BE2C (cell line): ENCODE measurements at regions not wholly inside any gene's neighbourhood (a gene's known extent, or its start where the extent isn't known, plus 50 kb on each side); places are given as distances from the start of the nearest gene placed in this dataset.
"Not testable (repeated sequence)": the region's sequence is repeated elsewhere in the genome, so short reads cannot be mapped to it uniquely, and the experiment has no call there.

Experiments
- DNase-seq: peaks from one replicate; pipeline ENCODE4 v3.0.0-alpha.2; 2020
- H3K27me3 ChIP-seq: fragments of 250-450 bp; sonication (Bioruptor Pico); 2 replicates; pipeline ENCODE4 v1.5.1; 2020; ENCODE audit warnings: mild to moderate bottlenecking
- H3K36me3 ChIP-seq: fragments of 250-450 bp; sonication (Bioruptor Pico); 2 replicates; pipeline ENCODE4 v1.5.1; 2020; ENCODE audit warnings: mild to moderate bottlenecking
- H3K4me1 ChIP-seq: fragments of 250-450 bp; sonication (Bioruptor Pico); 2 replicates; pipeline ENCODE4 v1.5.1; 2020
- H3K4me3 ChIP-seq: 2 replicates; pipeline ENCODE4 v1.5.1; 2011; ENCODE audit warnings: low read depth, low read length
- H3K9me3 ChIP-seq: fragments of 250-450 bp; sonication (Bioruptor Pico); 2 replicates; pipeline ENCODE4 v1.5.1; 2020
- TF ChIP-seq, protein P1 (sequence below): IDR thresholded peaks from 2 replicates; pipeline ENCODE4 v1.5.1; 2012; ENCODE audit warnings: mild to moderate bottlenecking, low read depth, low read length

- TF ChIP-seq, protein P1, sequence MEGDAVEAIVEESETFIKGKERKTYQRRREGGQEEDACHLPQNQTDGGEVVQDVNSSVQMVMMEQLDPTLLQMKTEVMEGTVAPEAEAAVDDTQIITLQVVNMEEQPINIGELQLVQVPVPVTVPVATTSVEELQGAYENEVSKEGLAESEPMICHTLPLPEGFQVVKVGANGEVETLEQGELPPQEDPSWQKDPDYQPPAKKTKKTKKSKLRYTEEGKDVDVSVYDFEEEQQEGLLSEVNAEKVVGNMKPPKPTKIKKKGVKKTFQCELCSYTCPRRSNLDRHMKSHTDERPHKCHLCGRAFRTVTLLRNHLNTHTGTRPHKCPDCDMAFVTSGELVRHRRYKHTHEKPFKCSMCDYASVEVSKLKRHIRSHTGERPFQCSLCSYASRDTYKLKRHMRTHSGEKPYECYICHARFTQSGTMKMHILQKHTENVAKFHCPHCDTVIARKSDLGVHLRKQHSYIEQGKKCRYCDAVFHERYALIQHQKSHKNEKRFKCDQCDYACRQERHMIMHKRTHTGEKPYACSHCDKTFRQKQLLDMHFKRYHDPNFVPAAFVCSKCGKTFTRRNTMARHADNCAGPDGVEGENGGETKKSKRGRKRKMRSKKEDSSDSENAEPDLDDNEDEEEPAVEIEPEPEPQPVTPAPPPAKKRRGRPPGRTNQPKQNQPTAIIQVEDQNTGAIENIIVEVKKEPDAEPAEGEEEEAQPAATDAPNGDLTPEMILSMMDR: no peak
- Histone ChIP-seq H3K4me3 (no peak overlapping the region), H3K9me3 (no peaks in the 10 kb centered on the region)
Observed at GRCh38 chrX:19245711-19246269, 97.9 kb upstream of the PDHA1 start.

GRCh38 chrX:19256986-19257385 lies 86.7 kb upstream of the PDHA1 start:
- H3K4me1 ChIP-seq: peaks cover 4% of the 10 kb centered on the region; the same call in 1 of the 2 replicates
- DNase-seq: no peak
- H3K9me3 ChIP-seq: no peaks in the 10 kb centered on the region
- TF ChIP-seq, protein P1: no peak
- no peaks in the 10 kb centered on the region for H3K27me3 ChIP-seq
- no peaks in the 10 kb centered on the region for H3K36me3 ChIP-seq
- no peak overlapping the region for H3K4me3 ChIP-seq

More at GRCh38 chrX:19245711-19246269, 97.9 kb upstream of the PDHA1 start:
- H3K4me1 ChIP-seq: no peaks in the 10 kb centered on the region
- no peak for DNase-seq
- no peaks in the 10 kb centered on the region for H3K36me3 ChIP-seq
- no peaks in the 10 kb centered on the region for H3K27me3 ChIP-seq

- H3K4me1 ChIP-seq, DNase-seq, H3K36me3 ChIP-seq, H3K4me3 ChIP-seq, H3K27me3 ChIP-seq, H3K9me3 ChIP-seq: not testable (repeated sequence)
Observed at GRCh38 chrX:19261026-19261425, 82.7 kb upstream of the PDHA1 start.

DNA sequence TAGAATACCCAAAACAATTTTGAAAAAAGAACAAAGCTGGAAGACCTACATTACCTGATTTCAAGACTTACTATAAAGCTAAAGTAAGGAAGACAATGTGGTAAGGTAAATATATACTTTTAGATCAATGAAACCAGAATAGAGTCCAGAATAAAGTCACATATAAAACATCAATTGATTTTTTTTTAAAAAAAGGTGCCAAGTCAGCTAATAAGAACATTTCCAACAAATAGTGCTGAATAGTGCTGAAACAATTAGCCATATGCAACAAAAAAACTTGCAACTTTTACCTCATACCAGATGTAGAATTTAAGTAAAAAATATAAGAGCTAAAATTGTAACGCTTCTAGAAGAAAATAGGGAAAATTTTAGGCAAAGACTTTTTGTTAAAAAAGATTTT lies 73.0 kb upstream of the PDHA1 start:
- no peak overlapping the region for H3K4me3 ChIP-seq
- TF ChIP-seq, protein P1: no peak
- no peak for DNase-seq
- H3K27me3 ChIP-seq: no peaks in the 10 kb centered on the region
- no peaks in the 10 kb centered on the region for H3K4me1 ChIP-seq
- H3K9me3 ChIP-seq: no peaks in the 10 kb centered on the region
- no peaks in the 10 kb centered on the region for H3K36me3 ChIP-seq

DNA sequence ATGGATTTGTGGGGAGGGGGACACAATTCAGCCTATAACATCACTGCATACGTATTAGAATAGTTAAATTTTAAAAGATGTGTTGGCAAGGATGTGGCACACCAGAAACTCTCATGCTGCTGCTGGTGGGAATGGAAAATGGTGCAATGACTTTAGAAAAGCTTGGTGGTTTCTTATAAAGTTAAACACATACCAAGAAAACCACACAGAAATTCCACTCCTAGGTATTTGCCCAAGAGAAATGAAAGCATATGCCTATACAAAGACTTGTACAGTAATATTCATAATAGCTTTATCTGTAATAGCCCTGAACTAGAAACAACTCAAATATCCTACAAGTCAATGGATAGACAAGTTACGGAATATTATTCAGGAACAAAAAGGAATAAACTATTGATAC lies 71.3 kb upstream of the PDHA1 start:
- DNase-seq: no peak
- Histone ChIP-seq H3K4me1 (no peaks in the 10 kb centered on the region), H3K27me3 (no peaks in the 10 kb centered on the region), H3K9me3 (no peaks in the 10 kb centered on the region), H3K4me3 (no peak overlapping the region), H3K36me3 (no peaks in the 10 kb centered on the region)
- TF ChIP-seq, protein P1: no peak

GRCh38 chrX:19280636-19281035 lies 63.1 kb upstream of the PDHA1 start:
- H3K36me3 ChIP-seq: no peaks in the 10 kb centered on the region
- H3K27me3 ChIP-seq: no peaks in the 10 kb centered on the region
- no peak overlapping the region for H3K4me3 ChIP-seq
- no peaks in the 10 kb centered on the region for H3K9me3 ChIP-seq
- no peak for DNase-seq
- H3K4me1 ChIP-seq: peaks cover 10% of the 10 kb centered on the region
- TF ChIP-seq, protein P1: no peak

DNA sequence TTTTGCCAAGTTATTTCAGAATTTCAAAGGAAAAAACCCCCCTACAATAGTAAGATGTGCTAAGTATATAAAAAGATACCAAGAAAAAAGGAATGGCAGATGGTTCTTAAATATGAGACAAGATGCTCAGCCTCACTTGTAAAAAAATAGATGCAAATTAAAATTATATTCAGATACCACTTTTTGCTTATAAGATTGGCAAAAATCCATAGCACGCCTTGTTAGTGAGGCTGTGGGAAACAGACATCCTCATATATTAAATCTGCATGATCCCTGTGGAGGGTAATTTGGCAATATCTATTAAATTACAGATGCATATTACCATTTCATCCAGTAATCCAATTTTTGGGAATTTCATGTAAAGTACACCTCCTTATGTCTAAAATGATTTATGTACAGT lies 62.5 kb upstream of the PDHA1 start:
- H3K36me3 ChIP-seq: no peaks in the 10 kb centered on the region
- TF ChIP-seq, protein P1: no peak
- H3K4me3 ChIP-seq: no peak overlapping the region
- peak; percentile 12 for DNase-seq
- H3K9me3 ChIP-seq: no peaks in the 10 kb centered on the region
- H3K4me1 ChIP-seq: peaks cover 10% of the 10 kb centered on the region
- H3K27me3 ChIP-seq: no peaks in the 10 kb centered on the region
